B cell (primary cell): ENCODE measurements at regions not wholly inside any gene's neighbourhood (a gene's known extent, or its start where the extent isn't known, plus 50 kb on each side); places are given as distances from the start of the nearest gene placed in this dataset.

Source experiments
- ATAC-seq: fragments of 200-7000 bp; cut with Tn5 transposase; one replicate; pipeline ENCODE4 v1.10.0; 2021; ENCODE audit warnings: low read depth, mild to moderate bottlenecking, moderate number of reproducible peaks, moderate library complexity
- CTCF ChIA-PET: fragments of 350-600 bp; sonication (Branson Sonifier 250); formaldehyde crosslinking; loops from one replicate; lab custom pipeline; 2021; ENCODE audit warnings: antibody characterized with exemption, inconsistent platforms; lab: Charles Lee
- POLR2A ChIA-PET: fragments of 350-600 bp; sonication (Branson Sonifier 250); formaldehyde crosslinking; loops from one replicate; lab custom pipeline; 2021; ENCODE audit warnings: antibody characterized with exemption; lab: Charles Lee
- DNase-seq: peaks from one replicate; pipeline ENCODE4 v3.0.0; 2013
- H2AFZ ChIP-seq: 2 replicates; pipeline ENCODE4 v1.6.1; 2012; ENCODE audit warnings: mild to moderate bottlenecking, low read depth, low read length; ENCODE audit not compliant: insufficient read depth, poor library complexity, severe bottlenecking
- H3K27ac ChIP-seq, 2 donors: 1 replicate in 1 of 2; 2 replicates in 1 of 2; pipeline ENCODE4 v1.5.1; 2012 to 2013; ENCODE audit warnings: low read length in 2 of 2, mild to moderate bottlenecking in 2 of 2, moderate library complexity in 1 of 2
- H3K27me3 ChIP-seq, 4 experiments: fragments of 200-600 bp in 1 of 4; sonication (generic) in 1 of 4; replicated peaks in 1 of 4; 1 replicate in 2 of 4; 2 replicates in 2 of 4; pipeline versions ENCODE4 v1.6.1 to v1.7.0; 2013 to 2016; ENCODE audit warnings: low read length in 3 of 4, mild to moderate bottlenecking in 2 of 4, mixed read lengths in 1 of 4, moderate library complexity in 1 of 4; ENCODE audit not compliant: insufficient read depth in 4 of 4, control insufficient read depth in 3 of 4; ENCODE audit errors: control extremely low read depth in 1 of 4
- H3K36me3 ChIP-seq, 2 experiments: replicated peaks in 1 of 2; 1 replicate in 1 of 2; 2 replicates in 1 of 2; pipeline versions ENCODE4 v1.6.1 to v1.7.1; 2013; ENCODE audit warnings: low read length in 1 of 2; ENCODE audit not compliant: insufficient read depth in 2 of 2, control insufficient read depth in 1 of 2; ENCODE audit errors: control extremely low read depth in 1 of 2, extremely low read depth in 1 of 2
- H3K4me1 ChIP-seq, 2 donors: fragments of 200-600 bp in 1 of 2; sonication (generic) in 1 of 2; 1 replicate in 1 of 2; 2 replicates in 1 of 2; pipeline versions ENCODE4 v1.5.1 to v1.6.1; 2013 to 2017; ENCODE audit warnings: low read length in 2 of 2; ENCODE audit not compliant: control insufficient read depth in 2 of 2, insufficient read depth in 2 of 2
- H3K4me2 ChIP-seq: replicated peaks from 2 replicates; pipeline ENCODE3; 2012; ENCODE audit warnings: mild to moderate bottlenecking, low read depth, low read length; ENCODE audit not compliant: poor library complexity, severe bottlenecking
- H3K4me3 ChIP-seq, 5 experiments: fragments of 200-600 bp in 1 of 5; sonication (generic) in 1 of 5; 1 replicate in 3 of 5; 2 replicates in 2 of 5; pipeline versions ENCODE4 v1.5.1 to v1.7.0; 2011 to 2016; ENCODE audit warnings: low read length in 4 of 5, mild to moderate bottlenecking in 4 of 5, low read depth in 2 of 5, control low read depth in 1 of 5, moderate library complexity in 1 of 5; ENCODE audit not compliant: insufficient read depth in 1 of 5; ENCODE audit errors: control extremely low read depth in 1 of 5, extremely low read depth in 1 of 5
- H3K79me2 ChIP-seq: fragments of 200-600 bp; sonication (generic); one replicate; pipeline ENCODE4 v1.6.0; 2016; ENCODE audit warnings: low read length; ENCODE audit not compliant: control insufficient read depth, insufficient read depth
- H3K9ac ChIP-seq: fragments of 200-600 bp; sonication (generic); 2 replicates; pipeline ENCODE4 v1.6.1; 2017; ENCODE audit warnings: mild to moderate bottlenecking, low read length, moderate library complexity
- H3K9me3 ChIP-seq, 3 donors: one replicate each; pipeline versions ENCODE4 v1.6.1 to v1.7.1; 2013; ENCODE audit warnings: low read length in 2 of 3; ENCODE audit not compliant: control insufficient read depth in 2 of 3, insufficient read depth in 1 of 3; ENCODE audit errors: control extremely low read depth in 1 of 3
- H4K20me1 ChIP-seq: 2 replicates; pipeline ENCODE4 v1.6.0; 2012; ENCODE audit warnings: mild to moderate bottlenecking, low read length; ENCODE audit not compliant: insufficient read depth, control insufficient read depth, poor library complexity, severe bottlenecking
- H3K27ac Mint-ChIP-seq: one replicate; pipeline ENCODE4 v1.8.0; 2021; ENCODE audit warnings: mixed read lengths
- H3K27me3 Mint-ChIP-seq: one replicate; pipeline ENCODE4 v1.8.0; 2021; ENCODE audit warnings: mixed read lengths
- H3K4me1 Mint-ChIP-seq: one replicate; pipeline ENCODE4 v1.8.0; 2021; ENCODE audit warnings: mixed read lengths
- H3K4me3 Mint-ChIP-seq: one replicate; pipeline ENCODE4 v1.8.0; 2021; ENCODE audit warnings: mixed read lengths
- H3K9me3 Mint-ChIP-seq: one replicate; pipeline ENCODE4 v1.8.0; 2022; ENCODE audit warnings: mixed read lengths; ENCODE audit not compliant: insufficient read depth
- EZH2 ChIP-seq: IDR thresholded peaks from 2 replicates; pipeline ENCODE4 v1.6.1; 2012; ENCODE audit warnings: borderline replicate concordance, low read depth, mild to moderate bottlenecking, moderate library complexity, low read length; ENCODE audit not compliant: insufficient read depth, poor library complexity, severe bottlenecking
- WGBS: methylation state at CpG from one replicate; pipeline ENCODE4 v1.1.5; 2013; ENCODE audit warnings: missing lambda C conversion rate; ENCODE audit not compliant: insufficient coverage; 5-methylcytosine and 5-hydroxymethylcytosine counted together
- intact Hi-C: fragments of 100-400 bp; cut with micrococcal nuclease; formaldehyde crosslinking; loops from one replicate; pipeline ENCODE4 v1.10.0; 2022
- TF ChIP-seq, protein P1 (sequence below): fragments of 200-600 bp; IDR thresholded peaks from one replicate; pipeline ENCODE4 v1.8.0; 2022; ENCODE audit warnings: antibody characterized with exemption, mild to moderate bottlenecking

DNA sequence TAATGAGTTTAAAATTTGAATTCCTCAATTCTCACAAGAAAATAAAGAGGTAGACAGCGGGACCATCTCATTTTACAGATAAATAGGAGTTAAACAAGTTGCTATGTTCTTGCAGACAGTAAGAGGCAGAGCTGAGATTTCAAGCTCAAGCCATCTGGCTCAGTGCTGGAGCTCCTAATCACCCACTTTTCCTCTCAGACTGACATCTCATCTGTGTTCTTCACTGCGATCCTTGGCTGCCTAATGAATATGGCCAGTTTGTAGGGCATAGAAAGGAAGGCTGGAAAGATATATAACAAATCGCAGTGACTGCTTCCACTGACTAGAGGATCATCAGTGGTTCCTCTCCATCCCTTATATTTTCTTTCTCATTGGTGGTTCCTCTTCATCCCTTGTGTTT is 151.2 kb downstream of the MPP7 start:
- H3K9me3 Mint-ChIP-seq, result no peaks in the 10 kb centered on the region
- ChIA-PET CTCF (no interaction called here), POLR2A (no interaction called here)
- no peaks in the 10 kb centered on the region for H3K9me3 ChIP-seq
- no peak overlapping the region for H2AFZ ChIP-seq
- peaks cover 0 to 1% of the 10 kb centered on the region in 2 experiments for H3K36me3 ChIP-seq
- WGBS, result no CpG with 5 or more reads among the region's 3 CpGs
- no peaks in the 10 kb centered on the region for H3K4me1 ChIP-seq
- no peaks in the 10 kb centered on the region for H3K27me3 ChIP-seq
- H3K27ac Mint-ChIP-seq, result no peak overlapping the region
- DNase-seq, result no peak
- H3K27me3 Mint-ChIP-seq, result no peaks in the 10 kb centered on the region
- H3K79me2 ChIP-seq, result no peaks in the 10 kb centered on the region
- H3K9ac ChIP-seq, result no peak overlapping the region
- H3K27ac ChIP-seq, result no peak overlapping the region
- H3K4me3 Mint-ChIP-seq, result no peak overlapping the region
- no peaks in the 10 kb centered on the region for H4K20me1 ChIP-seq
- no peak for ATAC-seq
- TF ChIP-seq, protein P1, sequence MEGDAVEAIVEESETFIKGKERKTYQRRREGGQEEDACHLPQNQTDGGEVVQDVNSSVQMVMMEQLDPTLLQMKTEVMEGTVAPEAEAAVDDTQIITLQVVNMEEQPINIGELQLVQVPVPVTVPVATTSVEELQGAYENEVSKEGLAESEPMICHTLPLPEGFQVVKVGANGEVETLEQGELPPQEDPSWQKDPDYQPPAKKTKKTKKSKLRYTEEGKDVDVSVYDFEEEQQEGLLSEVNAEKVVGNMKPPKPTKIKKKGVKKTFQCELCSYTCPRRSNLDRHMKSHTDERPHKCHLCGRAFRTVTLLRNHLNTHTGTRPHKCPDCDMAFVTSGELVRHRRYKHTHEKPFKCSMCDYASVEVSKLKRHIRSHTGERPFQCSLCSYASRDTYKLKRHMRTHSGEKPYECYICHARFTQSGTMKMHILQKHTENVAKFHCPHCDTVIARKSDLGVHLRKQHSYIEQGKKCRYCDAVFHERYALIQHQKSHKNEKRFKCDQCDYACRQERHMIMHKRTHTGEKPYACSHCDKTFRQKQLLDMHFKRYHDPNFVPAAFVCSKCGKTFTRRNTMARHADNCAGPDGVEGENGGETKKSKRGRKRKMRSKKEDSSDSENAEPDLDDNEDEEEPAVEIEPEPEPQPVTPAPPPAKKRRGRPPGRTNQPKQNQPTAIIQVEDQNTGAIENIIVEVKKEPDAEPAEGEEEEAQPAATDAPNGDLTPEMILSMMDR, result no peak
- no peak for TF ChIP-seq EZH2
- no peaks in the 10 kb centered on the region for H3K4me1 Mint-ChIP-seq
- intact Hi-C loops, result no loop called here
- H3K4me3 ChIP-seq, result no peak overlapping the region
- H3K4me2 ChIP-seq, result no peak overlapping the region

DNA sequence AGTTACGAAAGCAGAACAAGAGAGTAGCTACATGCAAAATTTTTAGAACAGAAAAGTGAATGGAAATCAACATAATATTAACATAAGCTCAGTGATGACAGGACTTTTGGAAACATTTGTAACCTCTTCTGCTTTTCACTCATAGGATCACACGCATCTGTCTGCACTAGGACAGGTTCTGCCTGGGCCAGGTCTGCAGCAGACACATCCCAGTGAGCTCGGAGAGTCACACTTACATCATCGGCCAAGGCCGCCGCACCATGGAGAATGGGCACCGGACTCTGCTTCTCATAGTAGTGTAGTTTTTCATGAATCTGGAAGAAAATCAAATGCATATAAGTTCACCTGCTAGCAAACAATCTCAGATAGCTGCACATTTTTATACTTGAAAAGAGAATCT is 150.9 kb upstream of the ODAD2 start:
- H3K36me3 ChIP-seq, result peaks cover 0 to 1% of the 10 kb centered on the region in 2 experiments
- ATAC-seq (no peak), DNase-seq (no peak)
- intact Hi-C loops, result no loop called here
- H3K27ac ChIP-seq, result no peak overlapping the region
- H4K20me1 ChIP-seq, result no peaks in the 10 kb centered on the region
- no peak for TF ChIP-seq EZH2
- TF ChIP-seq, protein P1, result no peak
- Mint-ChIP-seq H3K4me1 (no peaks in the 10 kb centered on the region), H3K4me3 (no peak overlapping the region), H3K27me3 (no peaks in the 10 kb centered on the region), H3K27ac (no peak overlapping the region), H3K9me3 (no peaks in the 10 kb centered on the region)
- H2AFZ ChIP-seq, result no peak overlapping the region
- no peaks in the 10 kb centered on the region for H3K27me3 ChIP-seq
- no peak overlapping the region for H3K4me2 ChIP-seq
- H3K4me3 ChIP-seq, result no peak overlapping the region
- ChIA-PET CTCF (interaction anchor here (0.7 kb wide), 1 partner anchor 30 kb away, joined by 3 read pairs; no protein-coding TSS in a partner anchor), POLR2A (no interaction called here)
- H3K4me1 ChIP-seq, result no peaks in the 10 kb centered on the region
- H3K9me3 ChIP-seq, result no peaks in the 10 kb centered on the region
- 100% methylated on average over 1 of the region's 7 CpGs for WGBS
- no peak overlapping the region for H3K9ac ChIP-seq
- no peaks in the 10 kb centered on the region for H3K79me2 ChIP-seq
